Natural killer cell (primary cell): ENCODE measurements at regions not wholly inside any gene's neighbourhood (a gene's known extent, or its start where the extent isn't known, plus 50 kb on each side); places are given as distances from the start of the nearest gene placed in this dataset.
"Not testable (repeated sequence)": the region's sequence is repeated elsewhere in the genome, so short reads cannot be mapped to it uniquely, and the experiment has no call there.

Experiments
- ATAC-seq, 3 donors: fragments of 150-1000 bp in 2 of 3; fragments of 200-7000 bp in 1 of 3; cut with Tn5 transposase; 1 replicate in 1 of 3; 2 replicates in 2 of 3; pipeline ENCODE4 v1.10.0; 2021; ENCODE audit warnings: mild to moderate bottlenecking in 2 of 3, moderate library complexity in 2 of 3
- DNase-seq, 2 donors: peaks; one replicate each; pipeline versions ENCODE4 v3.0.0 to v3.0.0-alpha.2; 2013 to 2021; ENCODE audit warnings: mixed read lengths in 1 of 2
- H3K27ac ChIP-seq: one replicate; pipeline ENCODE4 v1.5.1; 2013; ENCODE audit warnings: mild to moderate bottlenecking, low read length
- H3K27me3 ChIP-seq: one replicate; pipeline ENCODE4 v1.6.1; 2013; ENCODE audit warnings: low read length; ENCODE audit not compliant: control insufficient read depth, insufficient read depth
- H3K36me3 ChIP-seq: one replicate; pipeline ENCODE4 v1.6.1; 2013; ENCODE audit warnings: low read length; ENCODE audit not compliant: control insufficient read depth, insufficient read depth
- H3K4me1 ChIP-seq: one replicate; pipeline ENCODE4 v1.6.1; 2013; ENCODE audit warnings: low read length; ENCODE audit not compliant: control insufficient read depth, insufficient read depth
- H3K4me3 ChIP-seq: one replicate; pipeline ENCODE4 v1.5.1; 2013; ENCODE audit warnings: low read length
- H3K9me3 ChIP-seq: one replicate; pipeline ENCODE4 v1.6.1; 2013; ENCODE audit warnings: low read length; ENCODE audit not compliant: control insufficient read depth, insufficient read depth
- H3K27ac Mint-ChIP-seq, 2 donors: one replicate each; pipeline ENCODE4 v1.8.0; 2022; ENCODE audit warnings: mild to moderate bottlenecking in 2 of 2, mixed read lengths in 2 of 2, moderate library complexity in 1 of 2
- H3K27me3 Mint-ChIP-seq, 2 donors: one replicate each; pipeline ENCODE4 v1.8.0; 2022; ENCODE audit warnings: low read depth in 2 of 2, mixed read lengths in 2 of 2
- H3K36me3 Mint-ChIP-seq: one replicate; pipeline ENCODE4 v1.8.0; 2022; ENCODE audit warnings: mixed read lengths
- H3K4me1 Mint-ChIP-seq, 2 donors: one replicate each; pipeline ENCODE4 v1.8.0; 2022; ENCODE audit warnings: mixed read lengths in 2 of 2
- H3K4me3 Mint-ChIP-seq: one replicate; pipeline ENCODE4 v1.8.0; 2022; ENCODE audit warnings: mild to moderate bottlenecking, moderate library complexity, mixed read lengths
- H3K9me3 Mint-ChIP-seq, 2 donors: one replicate each; pipeline ENCODE4 v1.8.0; 2022; ENCODE audit warnings: mixed read lengths in 2 of 2
- WGBS: methylation state at CpG from one replicate; pipeline ENCODE4 v1.1.7; 2013; ENCODE audit warnings: missing lambda C conversion rate; ENCODE audit not compliant: insufficient coverage; 5-methylcytosine and 5-hydroxymethylcytosine counted together
- intact Hi-C: fragments of 100-400 bp; cut with micrococcal nuclease; formaldehyde crosslinking; loops from one replicate; pipeline ENCODE4 v1.14.2; 2022

DNA sequence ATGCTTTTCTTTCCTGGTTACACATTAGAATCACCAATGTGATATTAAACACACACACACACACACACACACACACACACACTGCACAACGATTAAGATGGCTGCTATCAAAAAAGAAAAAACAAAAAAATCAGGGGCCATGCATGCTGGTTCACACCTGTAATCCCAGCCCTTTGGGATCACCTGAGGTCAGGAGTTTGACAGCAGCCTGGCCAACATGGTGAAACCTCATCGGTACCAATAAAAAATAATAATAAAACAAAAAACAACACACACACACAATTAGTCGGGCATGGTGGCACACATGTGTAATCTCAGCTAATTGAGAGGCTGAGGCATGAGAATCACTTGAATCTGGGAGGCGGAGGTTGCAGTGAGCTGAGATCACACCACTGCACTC, 5290.8 kb upstream of the TPTE start:
- DNase-seq, H3K36me3 ChIP-seq, intact Hi-C loops, H3K4me3 ChIP-seq, H3K27me3 ChIP-seq, H3K27me3 Mint-ChIP-seq, H3K27ac Mint-ChIP-seq, H3K4me1 ChIP-seq, H3K27ac ChIP-seq, H3K4me3 Mint-ChIP-seq, H3K4me1 Mint-ChIP-seq, ATAC-seq: not testable (repeated sequence)
- H3K9me3 Mint-ChIP-seq = peaks cover 25 to 37% of the 10 kb centered on the region in 2 donors
- H3K36me3 Mint-ChIP-seq = peaks cover 37% of the 10 kb centered on the region
- H3K9me3 ChIP-seq = peaks cover 19% of the 10 kb centered on the region
- WGBS = 72% methylated on average over 4 of the region's 4 CpGs

DNA sequence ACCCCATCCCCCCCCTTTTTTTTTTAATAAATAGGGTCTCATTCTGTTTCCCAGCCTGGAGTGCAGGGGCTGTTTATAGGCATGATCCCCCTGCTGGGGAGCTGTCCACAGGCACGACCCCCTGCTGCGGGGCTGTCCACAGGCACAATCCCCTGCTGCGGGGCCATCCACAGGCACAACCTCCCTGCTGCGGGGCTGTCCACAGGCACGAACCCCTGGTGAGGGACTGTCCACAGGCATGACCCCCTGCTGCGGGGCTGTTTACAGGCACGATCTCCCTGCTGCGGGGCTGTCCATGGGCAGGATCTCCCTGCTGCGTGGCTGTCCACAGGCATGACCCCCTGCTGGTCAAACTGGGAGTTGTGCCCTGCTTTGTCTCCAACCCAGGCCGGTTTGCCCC, 5290.1 kb upstream of the TPTE start:
- H3K27ac ChIP-seq, ATAC-seq, H3K4me3 Mint-ChIP-seq, H3K4me1 Mint-ChIP-seq, H3K27me3 ChIP-seq, intact Hi-C loops, H3K4me3 ChIP-seq, H3K36me3 ChIP-seq, H3K4me1 ChIP-seq, H3K27ac Mint-ChIP-seq, H3K27me3 Mint-ChIP-seq, DNase-seq: not testable (repeated sequence)
- Mint-ChIP-seq H3K9me3 (peaks cover 28 to 39% of the 10 kb centered on the region in 2 donors), H3K36me3 (peaks cover 44% of the 10 kb centered on the region)
- peaks cover 21% of the 10 kb centered on the region for H3K9me3 ChIP-seq
- WGBS = 73% methylated on average over 10 of the region's 10 CpGs

DNA sequence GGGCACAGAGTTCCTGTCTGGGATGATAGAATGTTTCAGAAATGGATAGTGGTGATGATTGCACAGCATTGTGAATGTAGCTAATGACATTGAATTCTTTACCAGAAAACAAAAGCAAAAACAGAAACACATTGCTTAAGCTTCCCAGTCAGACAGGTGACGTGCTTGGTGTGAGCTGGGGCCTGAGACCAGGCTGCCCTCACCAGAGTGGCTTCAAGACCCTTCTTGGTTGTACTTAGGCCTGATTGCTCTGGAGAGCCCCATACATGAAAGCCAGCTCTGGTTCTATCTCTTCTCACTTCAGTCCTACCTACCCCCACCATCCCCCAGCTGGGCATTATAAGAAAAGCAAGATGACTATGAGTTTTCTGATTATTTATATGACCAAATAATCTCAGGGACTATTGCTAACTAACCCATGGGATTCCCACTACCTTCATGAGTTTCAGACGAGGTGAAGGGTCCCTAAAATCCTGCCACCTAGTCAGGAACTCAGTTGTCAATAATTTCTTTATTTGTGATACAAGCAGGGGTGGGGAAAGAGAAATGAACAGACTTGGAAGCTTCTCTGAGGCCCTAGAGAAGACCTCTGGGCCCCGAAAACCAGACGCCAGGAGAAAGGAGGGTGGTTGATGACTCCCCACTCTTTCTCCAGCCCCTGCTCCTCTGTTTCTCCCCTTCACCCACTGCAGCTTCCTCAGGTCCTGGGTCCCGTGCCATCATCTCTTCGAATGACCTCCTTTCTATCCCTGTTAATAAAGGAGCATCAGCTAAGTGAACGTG, 5289.0 kb upstream of the TPTE start:
- H3K4me3 Mint-ChIP-seq, H3K27ac Mint-ChIP-seq, H3K27me3 ChIP-seq, H3K36me3 ChIP-seq, H3K4me1 ChIP-seq, H3K4me3 ChIP-seq, H3K27me3 Mint-ChIP-seq, H3K27ac ChIP-seq, ATAC-seq, DNase-seq, H3K4me1 Mint-ChIP-seq, intact Hi-C loops: not testable (repeated sequence)
- Mint-ChIP-seq H3K9me3 (peaks cover 27 to 35% of the 10 kb centered on the region in 2 donors), H3K36me3 (peaks cover 49% of the 10 kb centered on the region)
- peaks cover 26% of the 10 kb centered on the region for H3K9me3 ChIP-seq
- WGBS = 81% methylated on average over 4 of the region's 7 CpGs

DNA sequence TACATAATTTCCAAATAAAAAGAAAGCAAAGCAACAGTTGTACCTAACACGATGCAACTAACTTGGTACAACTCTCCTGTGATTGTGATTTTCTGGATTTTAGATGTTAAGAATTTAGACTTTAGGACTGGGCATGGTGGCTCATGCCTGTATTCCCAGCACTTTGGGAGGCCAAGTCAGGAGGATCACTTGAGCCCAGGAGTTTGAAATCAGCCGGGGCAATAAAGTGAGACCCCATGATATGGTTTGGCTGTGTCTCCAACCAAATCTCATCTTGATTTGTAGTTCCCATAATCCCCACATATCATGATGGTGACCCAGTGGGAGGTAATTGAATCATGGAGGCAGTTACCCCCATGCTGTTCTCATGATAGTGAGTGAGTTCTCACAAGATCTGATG, 5285.6 kb upstream of the TPTE start:
- H3K27me3 Mint-ChIP-seq, DNase-seq, H3K27me3 ChIP-seq, intact Hi-C loops, H3K4me1 Mint-ChIP-seq, H3K27ac ChIP-seq, H3K27ac Mint-ChIP-seq, H3K4me3 Mint-ChIP-seq, ATAC-seq, H3K36me3 ChIP-seq, H3K4me1 ChIP-seq, H3K4me3 ChIP-seq: not testable (repeated sequence)
- H3K9me3 ChIP-seq = peaks cover 20% of the 10 kb centered on the region
- Mint-ChIP-seq H3K36me3 (peaks cover 37% of the 10 kb centered on the region), H3K9me3 (peaks cover 28 to 39% of the 10 kb centered on the region in 2 donors)
- 62% methylated on average over 2 of the region's 2 CpGs for WGBS

DNA sequence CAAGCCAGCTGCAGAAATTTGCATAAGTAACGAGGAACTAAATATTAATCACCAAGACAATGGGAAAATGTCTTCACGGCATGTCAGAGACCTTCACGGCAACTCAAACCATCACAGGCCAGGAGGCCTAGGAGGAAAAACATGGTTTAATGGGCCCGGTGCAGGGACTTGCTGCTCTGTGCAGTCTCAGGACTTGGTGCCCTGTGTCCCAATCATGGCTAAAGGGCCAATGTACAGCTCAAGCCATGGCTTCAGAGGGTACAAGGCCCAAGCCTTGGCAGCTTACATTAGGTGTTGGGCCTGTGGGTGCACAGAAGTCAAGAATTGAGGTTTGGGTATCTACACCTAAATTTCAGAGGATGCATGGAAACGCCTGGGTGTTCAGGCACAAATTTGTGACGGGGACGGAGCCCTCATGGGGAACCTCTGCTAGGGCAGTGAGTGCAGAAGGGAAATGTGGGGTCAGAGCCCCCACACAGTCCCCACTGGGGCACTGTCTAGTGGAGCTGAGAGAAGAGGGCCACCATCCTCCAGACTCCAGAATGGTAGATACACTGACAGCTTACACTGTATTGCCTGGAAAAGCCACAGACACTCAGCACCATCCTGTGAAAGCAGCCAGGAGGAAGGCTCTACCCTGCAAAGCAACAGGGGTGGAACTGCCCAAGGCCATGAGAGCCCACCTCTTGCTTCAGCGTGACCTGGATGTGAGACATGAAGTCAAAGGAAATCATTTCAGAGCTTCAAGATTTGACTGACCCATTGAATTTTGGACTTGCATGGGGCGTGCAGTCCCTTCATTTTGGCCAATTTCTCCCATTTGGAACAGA, 5284.3 kb upstream of the TPTE start:
- Mint-ChIP-seq H3K9me3 (peaks cover 26 to 47% of the 10 kb centered on the region in 2 donors), H3K36me3 (peaks cover 46% of the 10 kb centered on the region)
- H3K4me3 ChIP-seq, H3K4me3 Mint-ChIP-seq, H3K4me1 ChIP-seq, DNase-seq, H3K27me3 ChIP-seq, H3K4me1 Mint-ChIP-seq, H3K27ac ChIP-seq, H3K27ac Mint-ChIP-seq, H3K36me3 ChIP-seq, ATAC-seq, H3K27me3 Mint-ChIP-seq, intact Hi-C loops: not testable (repeated sequence)
- 67% methylated on average over 9 of the region's 9 CpGs for WGBS
- peaks cover 13% of the 10 kb centered on the region for H3K9me3 ChIP-seq

DNA sequence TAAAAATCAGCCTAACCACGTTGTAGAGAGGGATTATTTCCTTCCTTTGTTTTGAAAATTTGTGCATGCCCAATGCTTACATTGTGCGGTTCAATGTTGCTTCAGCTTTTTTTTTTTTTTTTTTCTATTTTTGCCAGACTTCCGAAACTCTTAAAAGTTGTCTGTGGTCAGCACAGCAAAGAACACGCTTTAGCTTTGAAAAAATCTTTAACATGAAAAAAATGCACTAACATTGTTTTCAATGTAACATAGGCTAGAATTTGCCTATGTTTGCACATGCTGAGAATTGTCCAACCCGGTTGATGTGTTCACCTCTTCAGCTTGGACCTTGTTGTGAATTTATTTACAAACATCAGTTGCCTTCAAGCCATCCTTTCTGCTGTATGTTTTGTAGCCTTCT, 5280.9 kb upstream of the TPTE start:
- H3K4me1 Mint-ChIP-seq, DNase-seq, H3K4me1 ChIP-seq, H3K9me3 ChIP-seq, intact Hi-C loops, H3K4me3 ChIP-seq, ATAC-seq, H3K27me3 Mint-ChIP-seq, H3K27ac Mint-ChIP-seq, H3K36me3 ChIP-seq, H3K4me3 Mint-ChIP-seq, H3K27ac ChIP-seq, H3K27me3 ChIP-seq: not testable (repeated sequence)
- Mint-ChIP-seq H3K36me3 (peaks cover 33% of the 10 kb centered on the region), H3K9me3 (peaks cover 28 to 55% of the 10 kb centered on the region in 2 donors)
- 44% methylated on average over 5 of the region's 5 CpGs for WGBS

DNA sequence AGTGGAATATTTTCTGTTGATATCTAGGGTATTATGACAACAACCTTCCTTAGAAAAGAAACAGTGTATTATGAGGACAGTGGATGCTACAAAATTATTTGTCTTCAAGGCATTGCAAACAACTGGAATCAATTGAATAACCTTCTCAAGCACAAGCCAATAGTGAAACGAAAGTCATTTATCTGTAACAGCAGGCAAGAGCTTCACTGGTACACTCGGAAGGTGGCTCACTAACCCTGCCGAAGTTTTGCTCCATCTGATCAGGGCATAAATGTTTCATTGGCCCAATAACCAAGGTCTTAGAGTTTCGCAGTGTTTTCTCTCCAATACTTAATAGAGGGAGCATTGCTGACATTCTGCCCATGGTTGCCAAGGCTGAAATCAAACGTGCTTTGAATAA, 5278.7 kb upstream of the TPTE start:
- H3K4me1 Mint-ChIP-seq, H3K4me1 ChIP-seq, H3K27ac Mint-ChIP-seq, DNase-seq, H3K9me3 ChIP-seq, H3K27me3 Mint-ChIP-seq, H3K36me3 ChIP-seq, H3K4me3 Mint-ChIP-seq, H3K27ac ChIP-seq, ATAC-seq, H3K4me3 ChIP-seq, H3K27me3 ChIP-seq, intact Hi-C loops: not testable (repeated sequence)
- 55% methylated on average over 5 of the region's 5 CpGs for WGBS
- Mint-ChIP-seq H3K36me3 (peaks cover 38% of the 10 kb centered on the region), H3K9me3 (peaks cover 31 to 60% of the 10 kb centered on the region in 2 donors)
